Suprapubic skin (tissue), 3 donors: ENCODE measurements at regions not wholly inside any gene's neighbourhood (a gene's known extent, or its start where the extent isn't known, plus 50 kb on each side); places are given as distances from the start of the nearest gene placed in this dataset.

ENCODE experiments used
- EP300 ChIP-seq: sonication (generic); formaldehyde crosslinking; IDR thresholded peaks from one replicate; pipeline ENCODE4 v1.6.1; 2017; ENCODE audit warnings: antibody characterized with exemption
- TF ChIP-seq, protein P1 (sequence below), 2 donors: fragments of 200-600 bp in 1 of 2; fragments of 450-650 bp in 1 of 2; sonication (generic) in 1 of 2; IDR thresholded peaks; one replicate each; pipeline ENCODE4 v1.5.1; 2016 to 2019; ENCODE audit warnings: antibody characterized with exemption in 2 of 2, mild to moderate bottlenecking in 1 of 2, moderate library complexity in 1 of 2

- TF ChIP-seq, protein P1, sequence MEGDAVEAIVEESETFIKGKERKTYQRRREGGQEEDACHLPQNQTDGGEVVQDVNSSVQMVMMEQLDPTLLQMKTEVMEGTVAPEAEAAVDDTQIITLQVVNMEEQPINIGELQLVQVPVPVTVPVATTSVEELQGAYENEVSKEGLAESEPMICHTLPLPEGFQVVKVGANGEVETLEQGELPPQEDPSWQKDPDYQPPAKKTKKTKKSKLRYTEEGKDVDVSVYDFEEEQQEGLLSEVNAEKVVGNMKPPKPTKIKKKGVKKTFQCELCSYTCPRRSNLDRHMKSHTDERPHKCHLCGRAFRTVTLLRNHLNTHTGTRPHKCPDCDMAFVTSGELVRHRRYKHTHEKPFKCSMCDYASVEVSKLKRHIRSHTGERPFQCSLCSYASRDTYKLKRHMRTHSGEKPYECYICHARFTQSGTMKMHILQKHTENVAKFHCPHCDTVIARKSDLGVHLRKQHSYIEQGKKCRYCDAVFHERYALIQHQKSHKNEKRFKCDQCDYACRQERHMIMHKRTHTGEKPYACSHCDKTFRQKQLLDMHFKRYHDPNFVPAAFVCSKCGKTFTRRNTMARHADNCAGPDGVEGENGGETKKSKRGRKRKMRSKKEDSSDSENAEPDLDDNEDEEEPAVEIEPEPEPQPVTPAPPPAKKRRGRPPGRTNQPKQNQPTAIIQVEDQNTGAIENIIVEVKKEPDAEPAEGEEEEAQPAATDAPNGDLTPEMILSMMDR (IDR thresholded peaks at IDR 0.05), result no peak
- TF ChIP-seq EP300, result no peak
These were observed 311.9 kb upstream of the ACO1 start for GRCh38 chr9:32072570-32072969.
